ENCODE measurements at regions not wholly inside any gene's neighbourhood (a gene's known extent, or its start where the extent isn't known, plus 50 kb on each side); places are given as distances from the start of the nearest gene placed in this dataset.

GRCh38 chr2:30316408-30316807, 85.1 kb downstream of the LBH start:
- Histone ChIP-seq H3K9me2 (replicated peaks; ENCODE audit: low read depth, low read length) (no peaks in the 10 kb centered on the region), H3K9me3 (ENCODE audit: insufficient read depth, low read depth, low read length) (no peaks in the 10 kb centered on the region), H3K4me2 (ENCODE audit: low read depth, low read length, poor library complexity, severe bottlenecking) (no peak overlapping the region), H4K20me1 (ENCODE audit: insufficient read depth, low read length, poor library complexity, severe bottlenecking) (no peaks in the 10 kb centered on the region), H3K79me2 (ENCODE audit: insufficient read depth, low read length) (no peaks in the 10 kb centered on the region), H3F3A (ENCODE audit: low read depth) (no peaks in the 10 kb centered on the region), H3K4me1 (ENCODE audit: insufficient read depth, low read length, poor library complexity, severe bottlenecking) (peaks cover 10% of the 10 kb centered on the region), H3K27me3 (ENCODE audit: insufficient read depth, low read length, poor library complexity, severe bottlenecking) (no peaks in the 10 kb centered on the region), H3K36me3 (ENCODE audit: insufficient read depth, low read length) (no peaks in the 10 kb centered on the region), H3K4me3 (ENCODE audit: low read length, poor library complexity, severe bottlenecking) (no peak overlapping the region), H2AFZ (ENCODE audit: low read length) (no peak overlapping the region), H3K9ac (ENCODE audit: low read depth, low read length, poor library complexity, severe bottlenecking) (no peak overlapping the region)
- no peak for TF ChIP-seq CTCF (conservative IDR thresholded peaks at IDR 0.05; ENCODE audit: low read length)
- no peak for TF ChIP-seq EZH2phosphoT487 (IDR thresholded peaks at IDR 0.05; ENCODE audit: borderline replicate concordance)

- H3K4me1 ChIP-seq (ENCODE audit: insufficient read depth, low read length, poor library complexity, severe bottlenecking) = peaks cover 10% of the 10 kb centered on the region
- H3K36me3 ChIP-seq (ENCODE audit: insufficient read depth, low read length) = no peaks in the 10 kb centered on the region
- TF ChIP-seq CTCF (conservative IDR thresholded peaks at IDR 0.05; ENCODE audit: low read length) (no peak), EZH2phosphoT487 (IDR thresholded peaks at IDR 0.05; ENCODE audit: borderline replicate concordance) (no peak)
- no peak overlapping the region for H3K4me3 ChIP-seq (ENCODE audit: low read length, poor library complexity, severe bottlenecking)
- no peaks in the 10 kb centered on the region for H3K79me2 ChIP-seq (ENCODE audit: insufficient read depth, low read length)
- H2AFZ ChIP-seq (ENCODE audit: low read length) = no peak overlapping the region
- no peaks in the 10 kb centered on the region for H3K9me2 ChIP-seq (replicated peaks; ENCODE audit: low read depth, low read length)
- no peak overlapping the region for H3K4me2 ChIP-seq (ENCODE audit: low read depth, low read length, poor library complexity, severe bottlenecking)
- H3K27me3 ChIP-seq (ENCODE audit: insufficient read depth, low read length, poor library complexity, severe bottlenecking) = no peaks in the 10 kb centered on the region
- H3K9ac ChIP-seq (ENCODE audit: low read depth, low read length, poor library complexity, severe bottlenecking) = no peak overlapping the region
- H3K9me3 ChIP-seq (ENCODE audit: insufficient read depth, low read depth, low read length) = no peaks in the 10 kb centered on the region
- no peaks in the 10 kb centered on the region for H3F3A ChIP-seq (ENCODE audit: low read depth)
- H4K20me1 ChIP-seq (ENCODE audit: insufficient read depth, low read length, poor library complexity, severe bottlenecking) = no peaks in the 10 kb centered on the region
Observed at GRCh38 chr2:30318987-30319782, 87.9 kb downstream of the LBH start.

- no peaks in the 10 kb centered on the region for H3K36me3 ChIP-seq (ENCODE audit: insufficient read depth, low read length)
- H3K79me2 ChIP-seq (ENCODE audit: insufficient read depth, low read length) = no peaks in the 10 kb centered on the region
- no peaks in the 10 kb centered on the region for H3K27me3 ChIP-seq (ENCODE audit: insufficient read depth, low read length, poor library complexity, severe bottlenecking)
- H3K9ac ChIP-seq (ENCODE audit: low read depth, low read length, poor library complexity, severe bottlenecking) = no peak overlapping the region
- H3K4me3 ChIP-seq (ENCODE audit: low read length, poor library complexity, severe bottlenecking) = no peak overlapping the region
- no peaks in the 10 kb centered on the region for H3F3A ChIP-seq (ENCODE audit: low read depth)
- H3K4me2 ChIP-seq (ENCODE audit: low read depth, low read length, poor library complexity, severe bottlenecking) = no peak overlapping the region
- no peaks in the 10 kb centered on the region for H4K20me1 ChIP-seq (ENCODE audit: insufficient read depth, low read length, poor library complexity, severe bottlenecking)
- TF ChIP-seq CTCF (conservative IDR thresholded peaks at IDR 0.05; ENCODE audit: low read length) = no peak
- TF ChIP-seq EZH2phosphoT487 (IDR thresholded peaks at IDR 0.05; ENCODE audit: borderline replicate concordance) = no peak
- peaks cover 4% of the 10 kb centered on the region for H3K4me1 ChIP-seq (ENCODE audit: insufficient read depth, low read length, poor library complexity, severe bottlenecking)
- H2AFZ ChIP-seq (ENCODE audit: low read length) = no peak overlapping the region
- no peaks in the 10 kb centered on the region for H3K9me3 ChIP-seq (ENCODE audit: insufficient read depth, low read depth, low read length)
- H3K9me2 ChIP-seq (replicated peaks; ENCODE audit: low read depth, low read length) = no peaks in the 10 kb centered on the region
Observed at GRCh38 chr2:30321466-30321865, 90.1 kb downstream of the LBH start.

Measured in Loucy (cell line).